Esophagus (tissue), 2 donors: ENCODE measurements at regions not wholly inside any gene's neighbourhood (a gene's known extent, or its start where the extent isn't known, plus 50 kb on each side); places are given as distances from the start of the nearest gene placed in this dataset.
"Not testable (repeated sequence)": the region's sequence is repeated elsewhere in the genome, so short reads cannot be mapped to it uniquely, and the experiment has no call there.

Experiments used
- H3K27ac ChIP-seq, 2 donors: one replicate each; pipeline ENCODE4 v1.5.1; 2013; ENCODE audit warnings: low read depth in 2 of 2, mild to moderate bottlenecking in 2 of 2, inconsistent platforms in 1 of 2, low read length in 1 of 2, moderate library complexity in 1 of 2
- H3K27me3 ChIP-seq, 2 donors: one replicate each; pipeline ENCODE4 v1.6.1; 2013; ENCODE audit warnings: low read length in 2 of 2, control low read depth in 1 of 2, mild to moderate bottlenecking in 1 of 2; ENCODE audit not compliant: insufficient read depth in 2 of 2, control insufficient read depth in 1 of 2
- H3K36me3 ChIP-seq, 2 donors: one replicate each; pipeline ENCODE4 v1.6.1; 2013; ENCODE audit warnings: low read length in 1 of 2; ENCODE audit not compliant: control insufficient read depth in 2 of 2, insufficient read depth in 2 of 2
- H3K4me1 ChIP-seq, 2 donors: one replicate each; pipeline ENCODE4 v1.6.1; 2013; ENCODE audit warnings: low read length in 1 of 2; ENCODE audit not compliant: control insufficient read depth in 2 of 2, insufficient read depth in 2 of 2
- H3K4me3 ChIP-seq, 2 donors: one replicate each; pipeline ENCODE4 v1.5.1; 2013; ENCODE audit warnings: low read length in 2 of 2, mild to moderate bottlenecking in 2 of 2, low read depth in 1 of 2, moderate library complexity in 1 of 2
- H3K9me3 ChIP-seq, 2 donors: one replicate each; pipeline ENCODE4 v1.6.1; 2013; ENCODE audit warnings: mild to moderate bottlenecking in 2 of 2, low read depth in 1 of 2, low read length in 1 of 2, moderate library complexity in 1 of 2; ENCODE audit not compliant: control insufficient read depth in 2 of 2, insufficient read depth in 1 of 2
- WGBS, 2 donors: extraction: QIAGEN DNeasy Blood & Tissue Kit; methylation state at CpG; one replicate each; pipeline ENCODE4 v1.1.7; 2013; 5-methylcytosine and 5-hydroxymethylcytosine counted together
- donor health status: healthy with polysubstance abuse.
- donor health status: Bipolar disorder and iron deficiency.

- H3K4me3 ChIP-seq, result no peak overlapping the region
- H3K27me3 ChIP-seq, result no peaks in the 10 kb centered on the region
- H3K4me1 ChIP-seq, result no peaks in the 10 kb centered on the region
- 84 to 91% methylated on average over 3 of the region's 3 CpGs for WGBS, 2 donors
- H3K27ac ChIP-seq, result no peak overlapping the region
- H3K9me3 ChIP-seq, result no peaks in the 10 kb centered on the region
- H3K36me3 ChIP-seq, result no peaks in the 10 kb centered on the region
These were observed 361.9 kb downstream of the ADGRD1 start for GRCh38 chr12:131315601-131316000.

- Histone ChIP-seq H3K36me3 (no peaks in the 10 kb centered on the region), H3K4me1 (no peaks in the 10 kb centered on the region), H3K9me3 (no peaks in the 10 kb centered on the region), H3K27me3 (no peaks in the 10 kb centered on the region), H3K4me3 (no peak overlapping the region), H3K27ac (no peak overlapping the region)
- 80 to 89% methylated on average over 6 of the region's 6 CpGs for WGBS, 2 donors
These were observed 362.7 kb downstream of the ADGRD1 start for GRCh38 chr12:131316388-131316787.

- no peak overlapping the region for H3K27ac ChIP-seq
- H3K9me3 ChIP-seq, result no peaks in the 10 kb centered on the region
These were observed 364.5 kb downstream of the ADGRD1 start for GRCh38 chr12:131318045-131318685.

GRCh38 chr12:131321988-131322387 is 368.3 kb downstream of the ADGRD1 start:
- no peak overlapping the region for H3K27ac ChIP-seq
- H3K27me3 ChIP-seq, result no peaks in the 10 kb centered on the region
- H3K4me1 ChIP-seq, result no peaks in the 10 kb centered on the region
- H3K4me3 ChIP-seq, result no peak overlapping the region
- no peaks in the 10 kb centered on the region for H3K36me3 ChIP-seq
- H3K9me3 ChIP-seq, result no peaks in the 10 kb centered on the region

More at GRCh38 chr12:131318045-131318685, 364.5 kb downstream of the ADGRD1 start:
- H3K36me3 ChIP-seq, result no peaks in the 10 kb centered on the region
- H3K4me3 ChIP-seq, result no peak overlapping the region
- H3K4me1 ChIP-seq, result no peaks in the 10 kb centered on the region
- no peaks in the 10 kb centered on the region for H3K27me3 ChIP-seq

GRCh38 chr12:131322460-131322859 is 368.8 kb downstream of the ADGRD1 start:
- not testable (repeated sequence) for H3K36me3 ChIP-seq, H3K4me1 ChIP-seq, H3K27ac ChIP-seq, H3K9me3 ChIP-seq, H3K4me3 ChIP-seq, H3K27me3 ChIP-seq
- 74 to 75% methylated on average over 3 of the region's 3 CpGs for WGBS, 2 donors

DNA sequence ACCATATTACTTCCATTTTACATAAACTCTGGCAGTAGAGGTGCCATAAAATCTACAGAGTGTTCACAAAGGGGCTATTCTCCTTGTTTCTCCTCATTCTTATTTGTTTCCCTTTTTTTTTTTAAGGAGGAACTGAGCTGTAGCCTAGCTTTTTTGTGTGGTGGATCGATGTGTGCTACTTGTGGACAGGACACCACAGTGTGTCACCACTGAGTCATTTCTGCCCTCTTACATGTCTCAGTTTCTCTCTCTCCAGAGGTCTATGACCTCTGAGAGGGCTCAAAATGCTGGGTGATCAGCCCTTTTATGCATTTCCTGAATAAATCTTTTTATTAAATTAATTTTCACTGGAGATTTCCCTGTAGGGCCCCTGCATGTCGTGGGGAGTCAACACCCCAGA is 370.2 kb downstream of the ADGRD1 start:
- H3K27me3 ChIP-seq, result no peaks in the 10 kb centered on the region
- WGBS, 2 donors, result 38 to 56% methylated on average over 2 of the region's 2 CpGs
- H3K4me3 ChIP-seq, result no peak overlapping the region
- H3K4me1 ChIP-seq, result no peaks in the 10 kb centered on the region
- no peaks in the 10 kb centered on the region for H3K36me3 ChIP-seq
- H3K27ac ChIP-seq, result no peak overlapping the region
- H3K9me3 ChIP-seq, result no peaks in the 10 kb centered on the region

- Histone ChIP-seq H3K27ac (no peak overlapping the region), H3K4me1 (no peaks in the 10 kb centered on the region), H3K4me3 (no peak overlapping the region), H3K36me3 (no peaks in the 10 kb centered on the region), H3K9me3 (no peaks in the 10 kb centered on the region), H3K27me3 (no peaks in the 10 kb centered on the region)
- WGBS, 2 donors, result 74 to 80% methylated on average over 25 of the region's 25 CpGs
These were observed 374.1 kb downstream of the ADGRD1 start for GRCh38 chr12:131327521-131328488.

- not testable (repeated sequence) for H3K4me1 ChIP-seq, H3K27ac ChIP-seq, H3K27me3 ChIP-seq, H3K9me3 ChIP-seq, H3K4me3 ChIP-seq, H3K36me3 ChIP-seq
- 82 to 84% methylated on average over 25 to 28 of the region's 28 CpGs for WGBS, 2 donors
These were observed 375.4 kb downstream of the ADGRD1 start for GRCh38 chr12:131328861-131329845.

DNA sequence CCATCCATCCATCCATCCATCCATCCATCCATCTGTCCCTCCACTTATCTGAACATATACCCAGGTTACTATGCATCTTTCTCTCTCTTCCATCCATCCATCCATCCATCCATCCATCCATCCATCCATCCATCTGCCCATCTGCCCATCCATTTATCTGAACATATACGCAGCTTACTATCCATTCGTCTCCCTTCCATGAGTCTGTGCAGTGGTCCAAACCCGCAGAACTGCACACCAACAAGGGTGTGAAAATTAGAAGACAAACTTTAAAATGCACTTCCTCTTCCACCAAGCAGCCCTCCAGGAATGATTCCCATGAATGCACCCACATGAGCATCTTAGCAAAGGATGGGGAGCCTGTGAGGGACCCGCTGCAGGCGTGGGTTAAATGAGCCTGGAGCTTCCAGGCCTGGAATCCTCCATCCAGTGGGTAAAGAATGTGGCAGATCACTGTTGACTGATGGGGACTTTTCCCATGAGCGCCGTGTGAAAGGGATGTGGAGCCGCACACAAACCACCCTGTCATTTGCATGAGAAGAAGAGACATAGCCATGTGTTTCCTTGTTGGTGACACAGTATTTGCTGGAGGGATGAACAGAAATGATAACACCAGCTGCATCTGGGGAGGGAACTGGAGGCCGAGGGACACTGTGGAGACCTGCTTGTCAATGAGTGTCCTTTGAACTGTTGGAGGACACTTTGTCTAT is 376.6 kb downstream of the ADGRD1 start:
- Histone ChIP-seq H3K4me3 (no peak overlapping the region), H3K4me1 (no peaks in the 10 kb centered on the region), H3K36me3 (no peaks in the 10 kb centered on the region), H3K9me3 (no peaks in the 10 kb centered on the region), H3K27me3 (no peaks in the 10 kb centered on the region), H3K27ac (no peak overlapping the region)
- WGBS, 2 donors, result 75 to 80% methylated on average over 9 of the region's 9 CpGs
